Stimulated activated CD4-positive, alpha-beta T cell treated with anti-CD3 and anti-CD28 coated beads, TNF-alpha, amount 100 ng/mL, for 48 hours (primary cell): ENCODE measurements at regions not wholly inside any gene's neighbourhood (a gene's known extent, or its start where the extent isn't known, plus 50 kb on each side); places are given as distances from the start of the nearest gene placed in this dataset.

ENCODE experiments used
- DNase-seq, 3 donors: peaks; one replicate each; pipeline ENCODE4 v3.0.0-alpha.2; 2020; ENCODE audit warnings: low read depth in 3 of 3

GRCh38 chr9:18073002-18073401 lies 401.0 kb upstream of the ADAMTSL1 start:
- no peak for DNase-seq

- DNase-seq = no peak
Observed at GRCh38 chr9:18074041-18074440, 399.9 kb upstream of the ADAMTSL1 start.

DNA sequence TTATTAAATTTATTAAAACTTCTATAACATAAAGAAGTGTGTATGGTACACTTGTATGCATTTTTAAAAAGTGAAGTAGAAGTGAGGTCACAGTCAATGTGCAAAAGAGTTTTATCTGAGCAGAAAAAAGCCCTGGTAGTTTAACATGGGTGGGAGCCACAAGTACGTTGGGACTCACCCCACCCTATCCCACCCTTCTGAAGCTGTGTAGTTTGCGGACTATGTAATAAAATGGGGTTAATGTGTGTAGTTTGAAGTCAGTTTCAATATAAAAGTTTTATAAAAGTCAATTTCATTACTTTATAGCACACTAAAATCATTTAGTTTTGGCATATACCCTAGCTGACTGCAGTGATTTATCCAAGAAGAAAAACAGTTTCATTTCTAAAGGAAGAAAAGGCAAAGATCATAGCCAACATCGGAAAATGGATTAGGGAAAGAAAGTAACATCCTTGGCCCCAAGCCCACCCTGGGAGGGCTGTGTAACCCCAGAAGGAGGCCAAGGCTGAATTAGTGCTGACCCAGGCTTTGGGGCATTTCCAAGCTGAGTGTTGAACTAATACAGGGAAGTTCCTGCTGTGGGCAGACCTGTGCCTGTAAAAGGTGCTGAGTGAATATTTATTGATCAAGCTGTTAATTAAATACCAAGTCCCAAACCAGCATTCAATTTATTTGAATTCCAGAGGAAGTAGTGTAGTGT lies 398.6 kb upstream of the ADAMTSL1 start:
- no peak for DNase-seq

DNA sequence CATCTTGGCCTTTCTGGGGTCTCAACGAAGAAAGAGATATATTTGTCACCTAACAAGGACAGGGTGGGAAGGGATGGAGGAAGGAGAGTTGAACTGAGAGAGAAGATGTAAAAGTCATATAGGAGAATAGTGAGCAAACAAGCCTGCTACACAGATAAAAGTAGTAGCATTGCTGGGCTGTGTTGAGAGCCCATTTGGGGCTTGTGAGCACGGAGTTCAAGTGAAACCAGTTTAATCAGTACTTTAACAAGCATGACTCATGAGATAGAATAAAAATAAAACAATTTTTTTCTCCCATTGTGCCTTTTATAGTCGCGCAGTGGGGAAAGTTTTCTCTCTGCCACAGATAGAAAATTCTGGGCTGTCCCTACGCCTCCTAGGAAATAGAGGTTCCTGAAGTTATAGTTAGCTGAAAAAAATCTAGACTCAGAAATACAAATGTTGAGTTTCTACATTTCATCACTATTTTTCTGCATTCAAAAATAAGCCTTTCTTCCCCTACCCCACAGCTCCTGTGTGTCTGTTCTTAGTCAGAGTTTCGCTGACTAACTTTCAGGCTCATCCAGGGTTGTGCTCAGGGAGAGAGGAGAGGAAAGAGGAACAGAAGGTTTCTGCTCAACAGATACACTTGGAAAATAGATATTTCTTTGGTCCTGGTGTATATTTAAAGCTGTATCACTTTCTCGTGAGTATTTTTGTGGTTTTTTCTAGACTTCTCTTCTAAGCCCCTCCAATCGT lies 395.8 kb upstream of the ADAMTSL1 start:
- DNase-seq = no peak

GRCh38 chr9:18092138-18092537 lies 381.8 kb upstream of the ADAMTSL1 start:
- no peak for DNase-seq

DNA sequence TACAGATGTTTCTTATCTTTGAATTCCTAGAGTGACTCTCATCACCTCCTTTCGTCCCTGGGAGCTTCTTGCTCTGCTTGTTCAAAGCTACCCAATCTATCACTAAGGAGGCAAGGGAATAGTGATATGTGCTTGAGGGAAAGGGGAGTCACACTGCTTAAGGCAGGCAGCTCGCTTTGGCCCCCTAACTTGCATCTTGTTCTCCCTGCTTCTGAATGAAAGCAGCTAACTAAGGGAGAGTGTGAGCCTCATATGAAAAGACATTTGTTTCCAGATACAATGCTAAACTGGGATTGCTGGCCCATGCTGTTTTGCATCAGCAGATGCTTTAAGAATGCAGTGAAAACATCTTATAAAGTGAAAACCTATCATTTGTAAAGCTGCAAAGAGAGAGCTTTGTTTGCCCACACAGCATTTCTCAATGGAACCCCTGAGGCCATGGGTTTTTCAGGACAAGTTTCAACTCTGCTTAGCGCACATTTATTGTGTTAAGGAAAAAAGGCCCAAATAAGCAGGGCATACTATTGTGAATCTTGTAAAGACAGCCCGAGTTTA lies 367.9 kb upstream of the ADAMTSL1 start:
- no peak for DNase-seq

DNA sequence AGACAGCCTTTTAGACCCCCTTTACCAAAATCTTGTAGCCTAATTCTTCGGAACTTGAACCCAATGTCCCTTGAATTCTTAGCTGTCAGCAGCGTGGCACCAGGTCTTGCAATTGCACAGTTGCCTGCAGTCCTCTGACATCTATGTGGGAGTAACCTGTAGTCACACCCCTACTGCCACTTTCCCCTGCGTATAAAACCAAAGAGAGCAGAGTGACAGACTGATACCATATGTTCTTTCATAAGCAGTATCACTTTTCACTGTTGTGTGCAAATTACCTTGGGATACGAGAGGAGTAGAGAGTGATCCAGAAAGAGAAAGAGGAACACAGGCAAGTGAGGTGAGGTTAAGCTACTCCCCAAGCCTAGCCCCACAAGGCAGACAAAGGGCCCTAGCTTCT lies 364.3 kb upstream of the ADAMTSL1 start:
- no peak for DNase-seq

DNA sequence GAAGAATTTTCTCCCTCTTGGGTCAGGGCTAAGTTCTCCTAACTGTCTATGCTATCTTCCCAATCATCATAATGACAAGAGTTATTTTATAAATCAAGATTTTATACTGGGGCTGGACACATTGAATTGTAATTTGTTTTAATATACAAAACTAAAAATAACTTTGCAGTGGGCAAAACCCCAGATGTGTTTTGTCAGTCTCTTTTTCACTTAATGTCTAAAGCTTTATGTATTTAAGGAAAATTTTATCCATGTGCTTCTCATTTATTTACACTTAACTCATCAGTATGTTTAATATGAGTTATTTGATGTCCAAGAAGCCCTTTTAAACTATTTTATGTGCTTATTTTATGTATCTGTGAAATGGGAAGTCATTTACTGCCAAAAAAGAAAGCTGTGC lies 362.8 kb upstream of the ADAMTSL1 start:
- no peak for DNase-seq

DNA sequence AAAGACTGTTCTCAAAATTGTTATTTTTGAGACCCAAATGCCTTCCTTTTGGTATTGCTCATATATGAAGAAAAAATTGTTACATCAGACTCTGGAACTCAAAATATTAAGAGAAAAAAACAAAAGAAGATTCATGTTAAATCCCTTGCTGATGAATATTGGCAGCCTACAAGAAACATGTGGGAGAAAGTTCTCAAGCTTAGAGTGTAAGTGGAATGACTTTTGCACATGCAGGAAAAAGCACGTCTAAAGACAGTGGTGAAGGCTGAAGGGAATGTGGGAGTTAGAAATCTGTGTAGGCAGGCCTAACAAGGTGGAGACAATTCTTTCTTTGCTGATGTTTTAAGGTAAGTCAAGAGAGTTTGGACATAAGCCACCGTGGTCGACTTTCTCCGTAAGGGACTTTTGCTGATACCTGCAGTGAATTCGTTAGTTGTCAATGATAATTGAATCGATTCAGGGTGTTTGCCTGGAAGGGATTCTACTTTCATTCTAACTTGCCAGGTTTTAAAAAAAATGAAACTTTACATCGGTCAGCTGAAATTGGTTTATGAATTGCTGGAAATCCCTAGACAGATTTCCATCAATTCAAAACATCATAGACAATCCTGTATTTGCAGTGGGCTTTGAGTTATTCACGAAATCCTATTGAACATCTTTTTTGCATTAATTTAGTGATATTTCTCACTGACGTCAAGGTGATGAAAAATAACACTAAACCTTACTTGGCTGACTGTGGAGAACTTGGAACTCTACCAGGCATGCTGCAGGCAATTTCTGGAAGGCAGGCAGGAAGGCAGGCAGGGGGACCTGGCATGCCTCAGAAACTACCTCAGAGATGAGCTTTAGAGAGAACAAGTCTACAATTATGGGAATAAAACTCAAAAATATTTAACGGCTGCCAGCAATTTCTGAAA lies 359.1 kb upstream of the ADAMTSL1 start:
- no peak for DNase-seq

GRCh38 chr9:18118268-18118667 lies 355.7 kb upstream of the ADAMTSL1 start:
- no peak for DNase-seq

- DNase-seq = no peak
Observed at GRCh38 chr9:18122171-18122570, 351.8 kb upstream of the ADAMTSL1 start.

GRCh38 chr9:18124760-18125159 lies 349.2 kb upstream of the ADAMTSL1 start:
- DNase-seq = no peak

GRCh38 chr9:18126831-18127498 lies 347.0 kb upstream of the ADAMTSL1 start:
- no peak for DNase-seq

DNA sequence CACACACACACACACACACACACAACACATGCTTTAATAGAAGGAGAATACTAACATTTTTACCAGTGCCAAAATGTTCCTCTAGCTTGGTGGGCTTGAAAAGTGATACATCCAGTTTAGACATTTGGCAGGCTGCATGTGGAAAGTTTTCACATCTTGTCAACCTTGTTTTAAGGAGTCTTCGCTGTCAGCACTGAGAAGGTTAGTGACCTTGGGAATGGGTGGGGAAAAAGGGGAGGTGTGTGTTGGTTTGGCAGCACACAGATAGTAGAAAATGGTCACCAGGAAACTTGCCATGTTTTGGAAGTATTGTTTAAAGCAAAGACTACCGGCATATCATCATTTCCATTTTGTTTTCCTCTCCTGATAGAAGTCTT lies 346.5 kb upstream of the ADAMTSL1 start:
- no peak for DNase-seq

- DNase-seq = no peak
Observed at GRCh38 chr9:18129809-18130334, 344.1 kb upstream of the ADAMTSL1 start.

GRCh38 chr9:18136354-18136994 lies 337.5 kb upstream of the ADAMTSL1 start:
- DNase-seq = no peak

- DNase-seq = no peak
Observed at GRCh38 chr9:18137815-18138214, 336.1 kb upstream of the ADAMTSL1 start.

DNA sequence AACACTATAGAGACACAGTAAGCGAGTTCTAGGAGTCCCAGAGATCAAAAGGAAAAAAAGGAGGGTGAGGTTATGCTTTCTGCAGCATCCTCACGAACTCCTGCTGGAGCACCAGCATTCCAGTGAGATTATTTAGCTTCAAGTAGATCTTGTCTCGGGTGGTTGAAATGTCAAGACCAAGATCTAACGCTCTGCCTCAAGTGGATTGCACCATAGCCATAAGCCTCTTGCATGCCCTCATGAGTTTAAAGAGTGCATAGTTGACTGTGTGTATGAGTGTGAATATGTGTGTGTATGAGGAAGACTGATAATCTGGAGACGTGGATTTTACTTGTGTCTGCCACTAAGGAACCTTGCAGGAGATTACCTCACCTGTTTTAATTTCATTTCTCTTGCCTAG lies 335.3 kb upstream of the ADAMTSL1 start:
- no peak for DNase-seq

- DNase-seq = no peak
Observed at GRCh38 chr9:18141681-18142080, 332.3 kb upstream of the ADAMTSL1 start.

- no peak for DNase-seq
Observed at GRCh38 chr9:18143073-18143745, 330.7 kb upstream of the ADAMTSL1 start.
